Activated CD8-positive, alpha-beta memory T cell treated with anti-CD3 and anti-CD28 coated beads, Interleukin-2, amount 50 U/mL, for 24 hours (primary cell): ENCODE measurements at regions not wholly inside any gene's neighbourhood (a gene's known extent, or its start where the extent isn't known, plus 50 kb on each side); places are given as distances from the start of the nearest gene placed in this dataset.
"Not testable (repeated sequence)": the region's sequence is repeated elsewhere in the genome, so short reads cannot be mapped to it uniquely, and the experiment has no call there.

Source experiments
- DNase-seq: peaks from one replicate; pipeline ENCODE4 v3.0.0-alpha.2; 2020; ENCODE audit errors: extremely low read depth

- DNase-seq, result no peak
Measured at GRCh38 chr14:34177466-34177865, 226.6 kb upstream of the EGLN3 start.

DNA sequence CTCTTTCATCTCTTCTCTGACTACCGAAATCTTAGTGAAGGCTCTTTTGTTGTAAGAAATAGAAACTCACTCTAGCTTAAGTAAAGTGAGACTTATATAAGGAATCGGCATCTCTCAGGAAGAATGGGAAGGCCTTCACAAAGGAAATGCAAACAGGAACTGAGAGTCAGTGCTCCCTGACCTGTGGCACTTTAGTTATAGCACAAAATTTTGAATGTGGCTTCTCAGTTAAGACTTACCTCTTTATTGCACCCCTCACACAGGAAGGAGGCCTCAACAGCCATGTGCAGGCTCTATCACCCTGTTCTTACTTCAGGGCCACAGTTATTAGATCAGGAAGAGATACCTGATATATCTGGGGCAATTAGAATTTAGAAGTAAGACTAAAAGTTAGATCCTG is 224.7 kb upstream of the EGLN3 start:
- DNase-seq, result no peak

DNA sequence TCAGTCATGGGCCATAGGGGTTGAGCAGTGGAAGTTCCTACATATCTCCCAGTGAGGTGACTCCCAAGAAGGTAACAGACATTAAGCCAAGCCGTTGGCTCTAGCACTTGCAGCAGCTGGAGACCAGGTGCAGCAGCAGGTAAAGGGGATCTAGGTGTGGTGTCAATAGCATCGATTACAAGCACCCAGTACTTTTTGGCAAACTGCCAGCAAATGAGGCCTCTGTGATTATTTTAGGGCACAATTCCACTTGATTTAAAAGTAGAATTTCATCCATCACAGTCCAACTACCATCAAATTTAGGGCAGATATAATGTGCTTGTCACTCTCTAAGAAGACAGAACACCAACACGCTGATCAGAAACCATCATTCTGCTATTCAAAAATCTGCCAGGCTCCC is 224.1 kb upstream of the EGLN3 start:
- no peak for DNase-seq

GRCh38 chr14:34173916-34174315 is 223.0 kb upstream of the EGLN3 start:
- no peak for DNase-seq

DNA sequence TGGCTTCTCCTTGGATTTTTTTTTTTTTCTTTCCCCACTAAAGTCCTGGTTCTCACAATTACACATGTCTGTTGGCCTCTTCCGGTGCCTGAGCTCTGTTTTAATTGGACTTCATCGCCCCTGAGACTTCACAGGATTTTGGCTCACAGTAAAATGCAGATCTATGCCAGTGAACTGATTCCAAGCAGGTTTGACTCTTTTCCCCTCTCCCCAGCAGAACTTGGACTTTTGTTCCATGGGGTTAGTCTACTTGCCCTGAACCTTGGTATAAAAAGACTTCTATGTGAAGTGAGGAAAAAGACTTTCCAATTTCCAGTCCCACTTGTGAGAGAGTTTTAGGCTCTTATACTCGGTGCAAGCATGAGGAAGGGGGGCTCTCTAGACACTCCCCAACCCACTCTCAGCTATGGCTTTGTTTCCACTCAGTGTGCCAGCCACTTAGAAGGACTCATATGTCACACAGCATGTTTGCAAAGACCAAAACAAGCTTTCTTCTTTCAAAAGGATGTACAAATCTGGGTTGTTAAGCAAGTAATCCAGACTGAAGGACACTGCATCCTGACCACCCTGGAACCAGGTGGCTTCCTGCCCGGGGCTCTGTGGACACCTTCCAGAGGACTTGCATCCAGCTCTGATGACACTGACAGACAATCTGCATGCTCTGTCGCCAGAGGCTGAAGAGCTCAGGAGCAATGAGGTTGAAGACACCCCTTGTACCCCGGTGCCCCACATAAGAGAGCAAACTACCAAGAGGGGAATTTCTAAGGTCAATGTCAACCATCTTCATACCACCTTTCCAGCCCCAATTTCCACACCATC is 221.9 kb upstream of the EGLN3 start:
- DNase-seq, result no peak

DNA sequence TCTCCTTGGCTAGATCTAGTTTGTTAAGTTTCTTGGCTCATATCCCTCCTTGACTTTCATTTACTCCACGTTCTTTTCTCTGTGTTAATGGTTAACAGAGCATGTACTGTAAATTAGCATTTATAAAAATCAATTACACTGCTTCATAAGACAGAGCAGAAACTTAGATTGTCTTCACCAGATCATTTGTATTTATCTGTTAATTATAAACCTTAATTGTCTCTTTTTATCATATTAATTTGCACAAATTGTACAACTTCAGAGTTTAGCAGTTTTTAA is 221.2 kb upstream of the EGLN3 start:
- no peak for DNase-seq

GRCh38 chr14:34171431-34172172 is 220.7 kb upstream of the EGLN3 start:
- DNase-seq, result no peak

DNA sequence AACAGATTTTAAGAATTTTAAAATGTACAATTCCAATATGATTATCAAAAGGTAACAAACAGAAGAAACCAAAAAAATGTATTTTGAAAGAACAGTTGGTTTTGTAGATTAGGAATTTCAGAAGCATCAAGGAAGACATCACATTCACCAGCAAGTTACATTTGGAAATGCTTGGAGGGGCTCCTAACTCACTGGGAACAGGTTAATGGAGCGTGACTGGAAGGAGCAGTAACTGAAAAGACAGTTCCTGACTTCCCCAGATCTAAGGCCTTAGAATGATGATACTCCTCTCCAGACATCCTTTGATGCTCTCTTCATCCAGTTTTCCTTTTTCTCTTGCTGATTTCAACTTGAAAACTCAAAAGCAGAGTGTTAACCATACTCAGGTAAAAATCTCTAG is 220.0 kb upstream of the EGLN3 start:
- no peak for DNase-seq

DNA sequence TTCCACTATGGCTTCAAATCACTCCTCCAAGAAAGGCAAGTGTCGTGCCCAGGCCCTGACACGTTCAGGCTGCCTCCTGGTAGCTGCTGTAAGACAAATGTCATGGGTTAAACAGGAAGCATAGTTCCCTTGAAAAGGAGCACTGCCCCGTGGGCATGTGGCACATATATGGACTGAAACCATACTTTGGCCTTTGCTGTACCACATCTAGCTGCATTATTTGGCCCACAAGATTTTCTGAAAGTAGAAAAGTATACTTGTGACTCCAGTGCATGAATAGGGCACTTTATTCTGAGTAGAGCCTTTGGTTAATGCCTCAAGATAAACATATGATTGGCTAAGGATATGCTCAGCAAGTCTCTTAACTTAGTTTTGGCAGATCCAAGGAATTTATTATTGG is 218.7 kb upstream of the EGLN3 start:
- DNase-seq, result no peak

- DNase-seq, result no peak
Measured at GRCh38 chr14:34168656-34169055, 217.8 kb upstream of the EGLN3 start.

DNA sequence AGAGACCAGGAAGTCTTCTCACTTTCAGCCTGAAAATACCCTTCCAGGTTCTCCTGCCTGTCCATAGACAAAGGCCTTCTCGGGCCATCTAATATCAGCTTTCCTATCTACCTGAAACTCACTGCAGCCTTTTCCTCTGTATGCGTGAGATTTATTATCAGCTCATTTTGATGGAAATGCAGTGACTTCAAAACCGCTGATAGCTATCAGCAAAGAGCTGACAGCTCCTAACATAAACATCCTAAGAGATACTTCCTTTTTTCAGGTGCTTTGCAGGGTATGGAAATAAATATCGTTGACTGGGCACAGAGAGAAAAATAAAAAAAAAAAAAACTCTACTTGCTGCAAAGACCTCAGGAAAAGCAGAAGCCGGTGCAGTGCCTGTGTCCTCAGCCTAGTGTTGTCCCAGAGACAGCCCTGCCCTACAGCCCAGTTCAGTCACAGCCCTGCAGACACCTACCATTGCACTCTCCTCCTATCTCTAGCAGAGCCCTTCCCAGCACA is 215.0 kb upstream of the EGLN3 start:
- no peak for DNase-seq

GRCh38 chr14:34164162-34164864 is 213.4 kb upstream of the EGLN3 start:
- DNase-seq, result no peak

- no peak for DNase-seq
Measured at GRCh38 chr14:34161351-34162082, 210.6 kb upstream of the EGLN3 start.

- DNase-seq, result no peak
Measured at GRCh38 chr14:34160619-34161018, 209.7 kb upstream of the EGLN3 start.

DNA sequence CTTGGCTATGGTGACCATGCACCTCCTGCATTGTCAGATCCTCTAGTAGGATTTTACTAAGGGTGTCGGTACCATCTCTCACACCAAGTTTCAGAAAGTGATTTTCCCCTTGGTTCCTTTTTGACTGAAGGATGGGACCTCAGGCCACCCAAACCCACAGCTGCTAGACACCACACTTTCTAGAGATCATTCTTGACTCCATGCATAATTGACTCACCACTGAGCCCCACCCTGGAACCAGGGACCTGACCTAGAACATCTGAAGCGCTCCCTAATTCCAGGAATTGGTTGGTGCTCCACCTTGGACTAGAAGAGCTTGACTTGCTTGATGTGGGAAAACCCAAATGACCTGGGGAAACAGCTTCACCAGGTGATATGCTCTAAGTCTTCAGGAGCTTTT is 206.8 kb upstream of the EGLN3 start:
- DNase-seq, result no peak

DNA sequence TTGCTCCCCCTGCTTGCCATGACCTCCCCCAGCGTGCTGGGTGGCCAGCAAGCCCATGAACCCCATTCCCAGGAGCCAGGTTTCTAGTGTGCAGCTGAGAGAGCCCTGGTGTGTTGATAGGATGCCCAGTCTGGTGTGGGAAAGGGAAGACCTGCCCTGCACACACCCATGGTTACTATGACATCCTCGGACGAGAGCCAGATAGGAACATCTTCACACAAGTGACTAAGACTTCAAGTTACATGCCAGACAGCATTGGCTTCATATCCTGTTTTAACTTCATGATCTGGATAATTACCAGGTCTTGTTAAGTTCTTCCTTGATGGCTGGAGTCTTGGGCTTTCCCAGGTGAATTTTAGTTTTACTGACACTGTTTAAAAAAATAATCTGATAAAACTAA is 196.6 kb upstream of the EGLN3 start:
- no peak for DNase-seq

DNA sequence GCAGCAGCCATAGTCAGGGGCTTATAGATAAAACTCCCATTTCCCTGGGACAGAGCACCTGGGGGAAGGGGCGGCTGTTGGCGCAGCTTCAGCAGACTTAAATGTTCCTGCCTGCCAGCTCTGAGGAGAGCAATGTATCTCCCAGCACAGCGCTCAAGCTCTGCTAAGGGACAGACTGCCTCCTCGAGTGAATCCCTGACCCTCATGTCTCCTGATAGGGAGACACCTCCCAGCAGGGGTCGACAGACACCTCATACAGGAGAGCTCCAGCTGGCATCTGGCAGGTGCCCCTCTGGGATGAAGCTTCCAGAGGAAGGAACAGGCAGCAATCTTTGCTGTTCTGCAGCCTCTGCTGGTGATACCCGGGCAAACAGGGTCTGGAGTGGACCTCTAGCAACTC is 189.3 kb upstream of the EGLN3 start:
- DNase-seq, result not testable (repeated sequence)

GRCh38 chr14:34139160-34140121 is 188.6 kb upstream of the EGLN3 start:
- not testable (repeated sequence) for DNase-seq

GRCh38 chr14:34138175-34138574 is 187.3 kb upstream of the EGLN3 start:
- DNase-seq, result no peak

DNA sequence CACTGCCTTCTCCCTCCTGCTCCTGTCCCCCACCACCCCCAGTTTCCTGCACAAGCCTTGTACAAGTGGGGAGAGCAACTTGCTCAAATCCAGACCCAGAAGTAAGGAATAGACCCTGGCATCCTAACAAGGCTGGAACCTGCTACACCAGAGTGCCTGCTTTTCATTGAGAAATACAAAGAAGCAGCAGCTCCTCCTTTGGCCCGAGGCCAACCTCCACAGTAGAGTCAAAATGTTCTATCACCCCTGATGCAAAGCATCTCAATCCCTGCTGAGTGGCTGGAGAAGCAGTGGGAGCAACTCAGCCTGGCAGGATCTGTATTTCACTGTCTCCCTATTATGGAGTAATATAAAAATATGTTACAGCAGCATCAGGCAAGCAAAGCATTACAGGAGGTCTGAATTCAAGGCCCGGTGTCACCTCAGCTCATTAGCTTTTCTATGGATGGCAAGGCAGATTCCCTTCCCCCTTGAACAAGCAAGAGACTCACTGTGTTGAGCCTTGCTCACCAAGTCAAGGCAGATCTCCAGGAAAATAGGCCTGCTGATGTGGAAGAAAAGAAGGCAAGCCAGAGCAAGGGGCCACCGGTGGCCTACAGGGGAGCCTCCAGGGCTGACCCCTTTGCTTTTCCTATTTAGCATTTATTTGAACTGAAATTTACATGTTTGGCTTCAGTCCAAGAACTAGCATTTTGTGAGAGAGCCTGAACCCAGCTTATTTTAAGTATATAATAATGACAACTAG is 186.3 kb upstream of the EGLN3 start:
- no peak for DNase-seq
